Keratinocyte (primary cell): ENCODE measurements at regions not wholly inside any gene's neighbourhood (a gene's known extent, or its start where the extent isn't known, plus 50 kb on each side); places are given as distances from the start of the nearest gene placed in this dataset.

Experiments used
- CTCF ChIP-seq, 3 experiments: IDR thresholded peaks in 1 of 3; conservative IDR thresholded peaks in 1 of 3; optimal IDR thresholded peaks in 1 of 3; 2 replicates in 2 of 3; 3 replicates in 1 of 3; pipeline versions ENCODE3 to v1.5.1; 2011; ENCODE audit warnings: low read length in 3 of 3, mild to moderate bottlenecking in 3 of 3, moderate library complexity in 2 of 3, control low read depth in 1 of 3, inconsistent platforms in 1 of 3; ENCODE audit not compliant: insufficient read depth in 2 of 3; ENCODE audit errors: extremely low read depth in 1 of 3
- EZH2 ChIP-seq: IDR thresholded peaks from one replicate; pipeline ENCODE4 v1.6.1; 2012; ENCODE audit warnings: inconsistent platforms, mild to moderate bottlenecking, low read length, moderate library complexity

- TF ChIP-seq CTCF (optimal IDR thresholded peaks at IDR 0.05 in 1 of 3, IDR thresholded peaks at IDR 0.05 in 1 of 3, conservative IDR thresholded peaks at IDR 0.05 in 1 of 3; ENCODE audit: extremely low read depth in 1 of 3, insufficient read depth in 2 of 3, low read length in 3 of 3): no peak
- no peak for TF ChIP-seq EZH2
Observed at GRCh38 chr14:82091097-82091496, 557.4 kb upstream of the SEL1L start.
